Adrenal gland (tissue), 5 donors: ENCODE measurements at regions not wholly inside any gene's neighbourhood (a gene's known extent, or its start where the extent isn't known, plus 50 kb on each side); places are given as distances from the start of the nearest gene placed in this dataset.

Experiments used
- POLR2A ChIP-seq, 2 donors: fragments of 450-650 bp; IDR thresholded peaks; one replicate each; pipeline ENCODE4 v1.6.1; 2017; ENCODE audit warnings: antibody characterized with exemption in 2 of 2, mild to moderate bottlenecking in 2 of 2, moderate library complexity in 1 of 2
- TF ChIP-seq, protein P1 (sequence below), 6 experiments: fragments of 450-650 bp in 4 of 6; fragments of 200-600 bp in 2 of 6; sonication (generic) in 1 of 6; IDR thresholded peaks; 1 replicate in 5 of 6; 2 replicates in 1 of 6; pipeline versions ENCODE4 v1.5.1 to v1.8.0; 2016 to 2021; ENCODE audit warnings: antibody characterized with exemption in 6 of 6, mild to moderate bottlenecking in 2 of 6, moderate library complexity in 1 of 6
- donor health status: DM: no; HTN: no; CAD: no.

DNA sequence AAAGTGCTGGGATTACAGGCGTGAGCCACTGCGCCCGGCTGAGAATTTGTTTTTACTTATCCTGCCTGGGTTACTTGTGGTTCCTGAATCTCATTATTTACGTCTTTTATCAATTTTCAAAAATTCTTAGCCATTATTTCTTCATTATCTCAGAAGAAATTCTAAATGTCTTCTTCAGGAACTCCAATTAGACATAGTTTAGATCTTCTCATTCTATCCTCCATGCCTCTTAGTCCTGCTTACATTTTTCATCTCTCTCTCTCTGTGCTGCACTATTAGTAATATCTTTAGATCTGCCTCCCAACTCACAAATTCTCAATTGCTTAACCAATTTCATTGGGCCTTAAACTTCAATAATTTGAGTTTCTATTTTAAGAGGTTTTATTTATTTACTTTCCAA is 124.4 kb upstream of the MRPS22 start:
- TF ChIP-seq POLR2A (IDR thresholded peaks at IDR 0.05), result no peak
- TF ChIP-seq, protein P1, sequence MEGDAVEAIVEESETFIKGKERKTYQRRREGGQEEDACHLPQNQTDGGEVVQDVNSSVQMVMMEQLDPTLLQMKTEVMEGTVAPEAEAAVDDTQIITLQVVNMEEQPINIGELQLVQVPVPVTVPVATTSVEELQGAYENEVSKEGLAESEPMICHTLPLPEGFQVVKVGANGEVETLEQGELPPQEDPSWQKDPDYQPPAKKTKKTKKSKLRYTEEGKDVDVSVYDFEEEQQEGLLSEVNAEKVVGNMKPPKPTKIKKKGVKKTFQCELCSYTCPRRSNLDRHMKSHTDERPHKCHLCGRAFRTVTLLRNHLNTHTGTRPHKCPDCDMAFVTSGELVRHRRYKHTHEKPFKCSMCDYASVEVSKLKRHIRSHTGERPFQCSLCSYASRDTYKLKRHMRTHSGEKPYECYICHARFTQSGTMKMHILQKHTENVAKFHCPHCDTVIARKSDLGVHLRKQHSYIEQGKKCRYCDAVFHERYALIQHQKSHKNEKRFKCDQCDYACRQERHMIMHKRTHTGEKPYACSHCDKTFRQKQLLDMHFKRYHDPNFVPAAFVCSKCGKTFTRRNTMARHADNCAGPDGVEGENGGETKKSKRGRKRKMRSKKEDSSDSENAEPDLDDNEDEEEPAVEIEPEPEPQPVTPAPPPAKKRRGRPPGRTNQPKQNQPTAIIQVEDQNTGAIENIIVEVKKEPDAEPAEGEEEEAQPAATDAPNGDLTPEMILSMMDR (IDR thresholded peaks at IDR 0.05), result no peak
